ENCODE measurements at regions not wholly inside any gene's neighbourhood (a gene's known extent, or its start where the extent isn't known, plus 50 kb on each side); places are given as distances from the start of the nearest gene placed in this dataset.

GRCh38 chrX:39150621-39151020 is 349.4 kb downstream of the MID1IP1 start:
- TF ChIP-seq POLR2A (IDR thresholded peaks at IDR 0.05; ENCODE audit: low read depth, low read length): no peak
- FAIRE-seq: no peak

GRCh38 chrX:39152106-39152649 is 350.9 kb downstream of the MID1IP1 start:
- TF ChIP-seq POLR2A (IDR thresholded peaks at IDR 0.05; ENCODE audit: low read depth, low read length): no peak
- DNase-seq (ENCODE audit: insufficient read length, low spot score) (no peak), FAIRE-seq (no peak)

More at GRCh38 chrX:39150621-39151020, 349.4 kb downstream of the MID1IP1 start:
- no peak for DNase-seq (ENCODE audit: insufficient read length, low spot score)

- TF ChIP-seq POLR2A (IDR thresholded peaks at IDR 0.05; ENCODE audit: low read depth, low read length): no peak
- FAIRE-seq (no peak), DNase-seq (ENCODE audit: insufficient read length, low spot score) (no peak)
Measured at GRCh38 chrX:39156051-39156450, 354.8 kb downstream of the MID1IP1 start.

- TF ChIP-seq POLR2A (IDR thresholded peaks at IDR 0.05; ENCODE audit: low read depth, low read length): no peak
- DNase-seq (ENCODE audit: insufficient read length, low spot score) (no peak), FAIRE-seq (no peak)
Measured at GRCh38 chrX:39157006-39157405, 355.7 kb downstream of the MID1IP1 start.

GRCh38 chrX:39157796-39158195 is 356.5 kb downstream of the MID1IP1 start:
- FAIRE-seq: no peak
- no peak for TF ChIP-seq POLR2A (IDR thresholded peaks at IDR 0.05; ENCODE audit: low read depth, low read length)
- no peak for DNase-seq (ENCODE audit: insufficient read length, low spot score)

GRCh38 chrX:39158801-39159657 is 357.8 kb downstream of the MID1IP1 start:
- FAIRE-seq (no peak), DNase-seq (ENCODE audit: insufficient read length, low spot score) (no peak)
- no peak for TF ChIP-seq POLR2A (IDR thresholded peaks at IDR 0.05; ENCODE audit: low read depth, low read length)

GRCh38 chrX:39159921-39160507 is 358.8 kb downstream of the MID1IP1 start:
- no peak for DNase-seq (ENCODE audit: insufficient read length, low spot score)
- no peak for TF ChIP-seq POLR2A (IDR thresholded peaks at IDR 0.05; ENCODE audit: low read depth, low read length)
- FAIRE-seq: no peak

- no peak for TF ChIP-seq POLR2A (IDR thresholded peaks at IDR 0.05; ENCODE audit: low read depth, low read length)
- FAIRE-seq (no peak), DNase-seq (ENCODE audit: insufficient read length, low spot score) (no peak)
Measured at GRCh38 chrX:39161611-39162255, 360.5 kb downstream of the MID1IP1 start.

GRCh38 chrX:39162322-39162735 is 361.1 kb downstream of the MID1IP1 start:
- DNase-seq (ENCODE audit: insufficient read length, low spot score): no peak
- no peak for TF ChIP-seq POLR2A (IDR thresholded peaks at IDR 0.05; ENCODE audit: low read depth, low read length)
- FAIRE-seq: no peak

- FAIRE-seq: no peak
- DNase-seq (ENCODE audit: insufficient read length, low spot score): no peak
- no peak for TF ChIP-seq POLR2A (IDR thresholded peaks at IDR 0.05; ENCODE audit: low read depth, low read length)
Measured at GRCh38 chrX:39163581-39164126, 362.4 kb downstream of the MID1IP1 start.

- DNase-seq (ENCODE audit: insufficient read length, low spot score) (no peak), FAIRE-seq (no peak)
- TF ChIP-seq POLR2A (IDR thresholded peaks at IDR 0.05; ENCODE audit: low read depth, low read length): no peak
Measured at GRCh38 chrX:39164212-39164611, 363.0 kb downstream of the MID1IP1 start.

- FAIRE-seq (no peak), DNase-seq (ENCODE audit: insufficient read length, low spot score) (no peak)
- TF ChIP-seq POLR2A (IDR thresholded peaks at IDR 0.05; ENCODE audit: low read depth, low read length): no peak
Measured at GRCh38 chrX:39165185-39165584, 363.9 kb downstream of the MID1IP1 start.

GRCh38 chrX:39165773-39166172 is 364.5 kb downstream of the MID1IP1 start:
- no peak for TF ChIP-seq POLR2A (IDR thresholded peaks at IDR 0.05; ENCODE audit: low read depth, low read length)
- FAIRE-seq: no peak
- no peak for DNase-seq (ENCODE audit: insufficient read length, low spot score)

- FAIRE-seq (no peak), DNase-seq (ENCODE audit: insufficient read length, low spot score) (no peak)
- TF ChIP-seq POLR2A (IDR thresholded peaks at IDR 0.05; ENCODE audit: low read depth, low read length): no peak
Measured at GRCh38 chrX:39167791-39168190, 366.5 kb downstream of the MID1IP1 start.
